HepG2 (cell line): ENCODE measurements at regions not wholly inside any gene's neighbourhood (a gene's known extent, or its start where the extent isn't known, plus 50 kb on each side); places are given as distances from the start of the nearest gene placed in this dataset.

Source experiments
- ATAC-seq: fragments of 200-7000 bp; cut with Tn5 transposase; 3 replicates; pipeline ENCODE4 v1.9.1; 2020; ENCODE audit warnings: mild to moderate bottlenecking, moderate library complexity
- BruUV-seq: library from RNA; stranded (reverse); fragments of 400-500 nt; replicated peaks from 2 replicates; lab custom pipeline; 2021; lab: Mats Ljungman, UMichigan
- CTCF ChIA-PET: fragments of 300-600 bp; formaldehyde crosslinking; extraction: SDS; loops from one replicate; lab custom pipeline; 2021; ENCODE audit warnings: low total read pairs, inconsistent platforms, low intra/inter-chr PET ratio; lab: Yijun Ruan, JAX
- POLR2A ChIA-PET: fragments of 350-600 bp; sonication (Branson Sonifier 250); formaldehyde crosslinking; loops from one replicate; lab custom pipeline; 2020; ENCODE audit warnings: antibody characterized with exemption, inconsistent platforms; lab: Yijun Ruan, JAX
- DNase-seq: peaks from one replicate; pipeline ENCODE4 v3.0.0-alpha.2; 2015; ENCODE audit warnings: low spot score
- FAIRE-seq: peaks from 3 replicates; lab custom pipeline; 2011; peaks lifted over from hg19 to GRCh38; lab: Jason Lieb, UNC
- H2AFZ ChIP-seq: one replicate; pipeline ENCODE4 v1.6.1; 2011; ENCODE audit warnings: low read length, inconsistent platforms
- H3K27ac ChIP-seq: fragments of 300-600 bp; 3 replicates; pipeline ENCODE4 v1.8.0; 2011; ENCODE audit warnings: mixed run types, mild to moderate bottlenecking, mixed read lengths, low read length, inconsistent platforms; ENCODE audit not compliant: insufficient read depth; ENCODE audit errors: extremely low read length
- H3K27me3 ChIP-seq, 2 experiments: fragments of 200-600 bp in 1 of 2; 2 replicates in 1 of 2; 3 replicates in 1 of 2; pipeline versions ENCODE4 v1.6.0 to v1.8.0; 2011; ENCODE audit warnings: low read length in 2 of 2, mild to moderate bottlenecking in 2 of 2, moderate library complexity in 2 of 2, inconsistent platforms in 1 of 2; ENCODE audit not compliant: insufficient read depth in 2 of 2, control insufficient read depth in 1 of 2
- H3K36me3 ChIP-seq, 2 experiments: fragments of 200-600 bp in 1 of 2; replicated peaks in 1 of 2; 2 replicates in 1 of 2; 3 replicates in 1 of 2; pipeline versions ENCODE4 v1.5.1 to v1.8.0; 2011; ENCODE audit warnings: low read length in 2 of 2, inconsistent platforms in 1 of 2; ENCODE audit not compliant: insufficient read depth in 2 of 2, control insufficient read depth in 1 of 2
- H3K4me1 ChIP-seq: 2 replicates; pipeline ENCODE4 v1.5.1; 2012; ENCODE audit warnings: low read length, inconsistent platforms; ENCODE audit not compliant: insufficient read depth
- H3K4me2 ChIP-seq: 2 replicates; pipeline ENCODE4 v1.6.0; 2011; ENCODE audit warnings: low read depth, low read length, inconsistent platforms
- H3K4me3 ChIP-seq, 3 experiments: fragments of 200-600 bp in 1 of 3; sonication (generic), shearing (Covaris generic) in 1 of 3; replicated peaks in 1 of 3; 2 replicates each; pipeline ENCODE4 v1.5.1; 2011 to 2016; ENCODE audit warnings: low read length in 3 of 3, inconsistent platforms in 2 of 3, low read depth in 2 of 3, mild to moderate bottlenecking in 2 of 3, control low read depth in 1 of 3, mixed read lengths in 1 of 3; ENCODE audit not compliant: insufficient read depth in 1 of 3
- H3K79me2 ChIP-seq: one replicate; pipeline ENCODE4 v1.6.1; 2011; ENCODE audit warnings: low read length, inconsistent platforms; ENCODE audit not compliant: insufficient read depth
- H3K9ac ChIP-seq: 2 replicates; pipeline ENCODE4 v1.6.0; 2011; ENCODE audit warnings: mild to moderate bottlenecking, low read depth, low read length, inconsistent platforms; ENCODE audit not compliant: insufficient read depth
- H3K9me3 ChIP-seq: 2 replicates; pipeline ENCODE4 v1.5.1; 2012; ENCODE audit warnings: mild to moderate bottlenecking, low read length
- H4K20me1 ChIP-seq: 2 replicates; pipeline ENCODE4 v1.6.0; 2011; ENCODE audit warnings: inconsistent platforms, mild to moderate bottlenecking, low read length, moderate library complexity; ENCODE audit not compliant: insufficient read depth
- CENPX ChIP-seq: sonication (generic); formaldehyde crosslinking; IDR thresholded peaks from 2 replicates; pipeline ENCODE4 v1.9.0; 2021; ENCODE audit warnings: mild to moderate bottlenecking, missing genetic modification reagents, moderate library complexity
- KAT8 ChIP-seq: IDR thresholded peaks from 2 replicates; pipeline ENCODE4 v1.6.1; 2016; ENCODE audit warnings: missing genetic modification reagents, missing compliant biosample characterization
- KLF6 ChIP-seq: IDR thresholded peaks from 2 replicates; pipeline ENCODE4 v1.8.0; 2016; ENCODE audit warnings: missing biosample characterization, missing genetic modification reagents
- LBX2 ChIP-seq: sonication (generic); formaldehyde crosslinking; IDR thresholded peaks from 2 replicates; pipeline ENCODE4 v1.5.0; 2020; ENCODE audit warnings: missing genetic modification reagents, mild to moderate bottlenecking, borderline replicate concordance
- MED13 ChIP-seq: sonication (generic); formaldehyde crosslinking; IDR thresholded peaks from 2 replicates; pipeline ENCODE4 v1.5.0; 2020; ENCODE audit warnings: missing genetic modification reagents
- NFIB ChIP-seq: sonication (generic); formaldehyde crosslinking; IDR thresholded peaks from 2 replicates; pipeline ENCODE4 v1.9.0; 2021; ENCODE audit warnings: missing genetic modification reagents, mild to moderate bottlenecking, borderline replicate concordance
- NFRKB ChIP-seq: fragments of 450-650 bp; IDR thresholded peaks from 2 replicates; pipeline ENCODE4 v1.6.1; 2017
- POLR2AphosphoS5 ChIP-seq: IDR thresholded peaks from 2 replicates; pipeline ENCODE4 v1.6.1; 2012; ENCODE audit warnings: low read depth, low read length
- SMC3 ChIP-seq: IDR thresholded peaks from 2 replicates; pipeline ENCODE4 v1.6.1; 2011; ENCODE audit warnings: low read length, improper control_type of control experiment
- STAG1 ChIP-seq: sonication (generic); formaldehyde crosslinking; IDR thresholded peaks from 2 replicates; pipeline ENCODE4 v1.4.0; 2020; ENCODE audit warnings: missing genetic modification reagents
- TEAD2 ChIP-seq: sonication (generic); formaldehyde crosslinking; IDR thresholded peaks from 2 replicates; pipeline ENCODE4 v1.9.0; 2021; ENCODE audit warnings: missing genetic modification reagents
- ZBTB43 ChIP-seq: sonication (generic); formaldehyde crosslinking; conservative IDR thresholded peaks from 2 replicates; pipeline ENCODE4 v1.4.0; 2020; ENCODE audit warnings: missing genetic modification reagents
- ZFP36L2 ChIP-seq: sonication (generic); formaldehyde crosslinking; IDR thresholded peaks from 2 replicates; pipeline ENCODE4 v1.4.0; 2020; ENCODE audit warnings: missing genetic modification reagents
- ZNF101 ChIP-seq: sonication (generic); formaldehyde crosslinking; IDR thresholded peaks from 2 replicates; pipeline ENCODE4 v1.4.0; 2020; ENCODE audit warnings: mild to moderate bottlenecking, low read depth, missing genetic modification reagents, borderline replicate concordance
- ZNF20 ChIP-seq: sonication (generic); formaldehyde crosslinking; IDR thresholded peaks from 2 replicates; pipeline ENCODE4 v1.4.0; 2020; ENCODE audit warnings: mild to moderate bottlenecking, moderate library complexity, missing genetic modification reagents
- ZNF460 ChIP-seq: sonication (generic); formaldehyde crosslinking; IDR thresholded peaks from 2 replicates; pipeline ENCODE4 v1.5.1; 2020; ENCODE audit warnings: missing genetic modification reagents, mild to moderate bottlenecking, borderline replicate concordance
- ZNF891 ChIP-seq: sonication (generic); formaldehyde crosslinking; IDR thresholded peaks from 2 replicates; pipeline ENCODE4 v1.5.0; 2020; ENCODE audit warnings: mild to moderate bottlenecking, missing genetic modification reagents
- ZSCAN12 ChIP-seq: sonication (generic); formaldehyde crosslinking; IDR thresholded peaks from 2 replicates; pipeline ENCODE4 v1.9.0; 2021; ENCODE audit warnings: mild to moderate bottlenecking, missing genetic modification reagents
- ZSCAN21 ChIP-seq: sonication (generic); formaldehyde crosslinking; IDR thresholded peaks from 2 replicates; pipeline ENCODE4 v1.8.0; 2022; ENCODE audit warnings: mild to moderate bottlenecking, missing genetic modification reagents, moderate library complexity, borderline replicate concordance
- WGBS: methylation state at CpG from one replicate; pipeline ENCODE4 v1.1.6; 2017; ENCODE audit warnings: low lambda C conversion rate; 5-methylcytosine and 5-hydroxymethylcytosine counted together
- in situ Hi-C: cut with HindIII; loops from 2 replicates; pipeline ENCODE4 v1.10.0; 2017; ENCODE audit warnings: low pct_unique_long_range_greater_than_20kb; ENCODE audit not compliant: extremely low pct_ligation_motif_present
- intact Hi-C: fragments of 100-400 bp; cut with micrococcal nuclease; formaldehyde crosslinking; loops from one replicate; pipeline ENCODE4 v1.10.0; 2022; ENCODE audit not compliant: unreplicated experiment
- TF ChIP-seq, protein P1 (sequence below): sonication (generic); formaldehyde crosslinking; conservative IDR thresholded peaks from 2 replicates; pipeline ENCODE4 v1.8.0; 2022; ENCODE audit warnings: low read depth, missing genetic modification reagents
- TF ChIP-seq, protein P2 (sequence below): sonication (generic); formaldehyde crosslinking; IDR thresholded peaks from 2 replicates; pipeline ENCODE4 v1.4.0; 2020; ENCODE audit warnings: missing genetic modification reagents; ENCODE audit errors: not compliant biosample characterization
- TF ChIP-seq, protein P3 (sequence below): sonication (generic); formaldehyde crosslinking; IDR thresholded peaks from 2 replicates; pipeline ENCODE4 v1.5.1; 2020; ENCODE audit warnings: missing genetic modification reagents, mild to moderate bottlenecking, borderline replicate concordance

GRCh38 chr4:79177388-79177787, 148.5 kb downstream of the NAA11 start (continued):
- TF ChIP-seq, protein P1, sequence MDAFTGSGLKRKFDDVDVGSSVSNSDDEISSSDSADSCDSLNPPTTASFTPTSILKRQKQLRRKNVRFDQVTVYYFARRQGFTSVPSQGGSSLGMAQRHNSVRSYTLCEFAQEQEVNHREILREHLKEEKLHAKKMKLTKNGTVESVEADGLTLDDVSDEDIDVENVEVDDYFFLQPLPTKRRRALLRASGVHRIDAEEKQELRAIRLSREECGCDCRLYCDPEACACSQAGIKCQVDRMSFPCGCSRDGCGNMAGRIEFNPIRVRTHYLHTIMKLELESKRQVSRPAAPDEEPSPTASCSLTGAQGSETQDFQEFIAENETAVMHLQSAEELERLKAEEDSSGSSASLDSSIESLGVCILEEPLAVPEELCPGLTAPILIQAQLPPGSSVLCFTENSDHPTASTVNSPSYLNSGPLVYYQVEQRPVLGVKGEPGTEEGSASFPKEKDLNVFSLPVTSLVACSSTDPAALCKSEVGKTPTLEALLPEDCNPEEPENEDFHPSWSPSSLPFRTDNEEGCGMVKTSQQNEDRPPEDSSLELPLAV (CRISPR knock-in tag): no peak
- TF ChIP-seq KLF6 (CRISPR knock-in tag) (no peak), ZNF460 (CRISPR knock-in tag) (no peak), LBX2 (CRISPR knock-in tag) (no peak), SMC3 (no peak), ZNF101 (CRISPR knock-in tag) (no peak), ZFP36L2 (no peak), STAG1 (CRISPR knock-in tag) (no peak), ZSCAN21 (CRISPR knock-in tag) (no peak), ZSCAN12 (no peak), TEAD2 (CRISPR knock-in tag) (no peak)

DNA sequence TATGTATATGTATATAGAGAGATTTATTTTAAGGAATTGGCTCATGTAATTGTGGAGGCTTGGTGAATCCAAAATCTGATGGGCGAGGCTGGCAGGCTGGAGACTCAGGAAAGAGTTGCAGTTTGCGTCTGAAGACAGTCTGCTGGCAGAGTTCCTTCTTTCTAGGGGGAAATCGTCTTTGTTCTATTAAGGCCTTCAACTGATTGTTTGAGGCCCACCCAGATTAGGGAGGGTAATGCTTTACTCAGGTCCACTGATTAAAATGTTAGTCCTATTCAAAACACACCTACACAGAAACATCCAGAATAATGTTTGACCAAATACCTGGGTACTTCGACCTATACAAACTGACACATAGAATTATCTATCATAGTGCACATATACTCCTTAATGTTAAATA, 149.5 kb downstream of the NAA11 start:
- H3K9ac ChIP-seq: no peak overlapping the region
- intact Hi-C loops (no loop called here), in situ Hi-C loops (no loop called here)
- H3K36me3 ChIP-seq: no peaks in the 10 kb centered on the region
- DNase-seq (no peak), ATAC-seq (no peak), FAIRE-seq (no peak)
- no peak overlapping the region for H3K27ac ChIP-seq
- TF ChIP-seq ZNF20 (CRISPR knock-in tag) (no peak), KAT8 (CRISPR knock-in tag) (no peak), ZNF891 (CRISPR knock-in tag) (no peak), NFRKB (no peak), ZBTB43 (no peak), MED13 (CRISPR knock-in tag) (no peak), NFIB (no peak), POLR2AphosphoS5 (no peak), CENPX (CRISPR knock-in tag) (no peak)
- TF ChIP-seq, protein P2, sequence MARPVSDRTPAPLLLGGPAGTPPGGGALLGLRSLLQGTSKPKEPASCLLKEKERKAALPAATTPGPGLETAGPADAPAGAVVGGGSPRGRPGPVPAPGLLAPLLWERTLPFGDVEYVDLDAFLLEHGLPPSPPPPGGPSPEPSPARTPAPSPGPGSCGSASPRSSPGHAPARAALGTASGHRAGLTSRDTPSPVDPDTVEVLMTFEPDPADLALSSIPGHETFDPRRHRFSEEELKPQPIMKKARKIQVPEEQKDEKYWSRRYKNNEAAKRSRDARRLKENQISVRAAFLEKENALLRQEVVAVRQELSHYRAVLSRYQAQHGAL (CRISPR knock-in tag): no peak
- TF ChIP-seq, protein P3, sequence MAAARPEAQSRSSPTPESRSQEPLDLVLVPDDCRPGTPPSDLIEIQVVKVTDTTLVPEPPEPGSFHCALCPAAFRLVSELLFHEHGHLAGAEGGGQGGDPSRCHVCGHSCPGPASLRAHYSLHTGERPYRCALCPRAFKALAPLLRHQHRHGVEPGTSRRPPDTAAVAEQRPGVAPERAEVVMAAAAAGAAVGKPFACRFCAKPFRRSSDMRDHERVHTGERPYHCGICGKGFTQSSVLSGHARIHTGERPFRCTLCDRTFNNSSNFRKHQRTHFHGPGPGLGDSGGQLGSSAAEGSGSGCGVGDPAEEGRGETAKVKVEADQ (CRISPR knock-in tag): no peak
- H3K4me2 ChIP-seq: no peak overlapping the region
- ChIA-PET CTCF (no interaction called here), POLR2A (no interaction called here)
- no peaks in the 10 kb centered on the region for H4K20me1 ChIP-seq
- H3K4me3 ChIP-seq: no peak overlapping the region
- no peak overlapping the region for H2AFZ ChIP-seq
- no peaks in the 10 kb centered on the region for H3K79me2 ChIP-seq
- H3K27me3 ChIP-seq: no peaks in the 10 kb centered on the region
- no peaks in the 10 kb centered on the region for H3K4me1 ChIP-seq
- no TSS peak for BruUV-seq
- H3K9me3 ChIP-seq: no peaks in the 10 kb centered on the region
- 2% methylated on average over 4 of the region's 4 CpGs for WGBS
